H7 (cell line): ENCODE measurements at regions not wholly inside any gene's neighbourhood (a gene's known extent, or its start where the extent isn't known, plus 50 kb on each side); places are given as distances from the start of the nearest gene placed in this dataset.

ENCODE experiments used
- DNase-seq: peaks from one replicate; pipeline ENCODE4 v3.0.0; 2012
- H3K27me3 ChIP-seq: 2 replicates; pipeline ENCODE4 v1.6.0; 2011; ENCODE audit warnings: mild to moderate bottlenecking, low read length; ENCODE audit not compliant: control insufficient read depth, insufficient read depth
- H3K36me3 ChIP-seq: replicated peaks from 2 replicates; pipeline ENCODE4 v1.5.1; 2011; ENCODE audit warnings: low read length; ENCODE audit not compliant: control insufficient read depth, insufficient read depth
- H3K4me3 ChIP-seq: 2 replicates; pipeline ENCODE4 v1.5.1; 2011; ENCODE audit warnings: low read depth, mild to moderate bottlenecking, control low read depth, low read length, moderate library complexity; ENCODE audit not compliant: insufficient read depth

DNA sequence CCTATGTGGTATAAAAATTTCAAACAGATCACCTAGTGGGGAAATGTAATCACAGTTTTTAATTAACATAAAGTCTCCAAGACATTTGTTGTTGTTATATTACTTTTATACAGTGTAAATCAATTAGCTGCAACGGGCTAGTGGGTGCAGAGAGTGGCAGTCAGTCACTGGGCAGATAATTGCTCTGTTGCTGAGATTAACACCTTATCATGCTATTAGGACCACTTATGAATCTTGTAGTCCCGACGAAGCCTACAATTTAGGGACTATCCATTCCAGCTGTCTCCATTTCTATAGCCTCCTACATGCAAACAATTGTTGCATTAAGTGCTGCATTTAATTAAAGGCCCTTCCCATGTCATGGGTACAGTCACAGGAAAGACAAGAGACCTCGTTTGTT, 158.9 kb upstream of the PROX1 start:
- DNase-seq: no peak
- H3K4me3 ChIP-seq: no peak overlapping the region
- H3K36me3 ChIP-seq: no peaks in the 10 kb centered on the region
- H3K27me3 ChIP-seq: no peaks in the 10 kb centered on the region

DNA sequence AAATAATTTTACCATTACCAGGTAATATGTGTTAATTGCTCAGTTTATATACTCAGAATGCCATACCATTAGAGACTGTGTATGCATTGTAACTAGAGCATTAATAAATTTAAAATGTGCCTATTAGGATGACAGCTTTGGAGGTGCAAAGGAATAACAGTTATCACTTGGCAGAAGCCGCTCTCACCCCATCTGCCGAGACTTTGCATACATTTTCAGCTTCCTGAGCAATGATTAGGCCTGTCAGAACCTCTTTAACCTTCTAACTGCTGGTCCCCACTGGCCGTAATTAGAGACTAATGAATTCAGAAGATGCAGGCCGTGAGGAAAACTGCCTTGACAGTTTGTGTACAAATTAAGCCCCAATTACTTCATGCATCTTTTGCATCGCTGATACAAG, 158.0 kb upstream of the PROX1 start:
- DNase-seq: no peak
- Histone ChIP-seq H3K36me3 (no peaks in the 10 kb centered on the region), H3K4me3 (no peak overlapping the region), H3K27me3 (no peaks in the 10 kb centered on the region)

GRCh38 chr1:213830371-213830770, 157.4 kb upstream of the PROX1 start:
- no peaks in the 10 kb centered on the region for H3K36me3 ChIP-seq
- no peak for DNase-seq

GRCh38 chr1:213840575-213840974, 147.2 kb upstream of the PROX1 start:
- no peak for DNase-seq
- Histone ChIP-seq H3K4me3 (no peak overlapping the region), H3K36me3 (no peaks in the 10 kb centered on the region), H3K27me3 (no peaks in the 10 kb centered on the region)

More at GRCh38 chr1:213830371-213830770, 157.4 kb upstream of the PROX1 start:
- no peak overlapping the region for H3K4me3 ChIP-seq
- H3K27me3 ChIP-seq: no peaks in the 10 kb centered on the region

- Histone ChIP-seq H3K36me3 (no peaks in the 10 kb centered on the region), H3K4me3 (no peak overlapping the region), H3K27me3 (no peaks in the 10 kb centered on the region)
- DNase-seq: no peak
These were observed 143.1 kb upstream of the PROX1 start for GRCh38 chr1:213844632-213845031.

DNA sequence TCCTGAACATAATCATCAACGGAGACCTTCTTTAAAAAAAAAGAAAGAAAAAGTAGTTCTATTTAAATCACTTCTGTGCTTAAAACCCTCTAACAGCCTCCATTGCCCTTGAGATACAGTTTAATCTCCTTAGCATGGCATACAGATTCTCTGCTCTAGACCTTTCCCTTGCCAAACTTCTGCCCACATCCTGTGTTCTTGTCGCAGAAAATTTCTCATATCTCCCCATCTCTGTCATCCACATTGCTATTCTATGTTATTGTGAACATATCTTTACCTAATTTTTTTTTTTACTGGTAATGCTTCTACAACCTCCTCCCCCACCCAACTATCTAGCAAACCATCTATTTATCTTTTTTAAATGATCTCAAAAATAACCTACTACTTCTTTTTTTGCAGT, 135.7 kb upstream of the PROX1 start:
- Histone ChIP-seq H3K36me3 (no peaks in the 10 kb centered on the region), H3K27me3 (no peaks in the 10 kb centered on the region), H3K4me3 (no peak overlapping the region)
- no peak for DNase-seq

- no peaks in the 10 kb centered on the region for H3K36me3 ChIP-seq
- H3K27me3 ChIP-seq: no peaks in the 10 kb centered on the region
- peak; percentile 13 for DNase-seq
- H3K4me3 ChIP-seq: no peak overlapping the region
These were observed 129.2 kb upstream of the PROX1 start for GRCh38 chr1:213858581-213858980.

- H3K4me3 ChIP-seq: no peak overlapping the region
- H3K27me3 ChIP-seq: no peaks in the 10 kb centered on the region
- no peak for DNase-seq
These were observed 125.9 kb upstream of the PROX1 start for GRCh38 chr1:213861841-213862240.

DNA sequence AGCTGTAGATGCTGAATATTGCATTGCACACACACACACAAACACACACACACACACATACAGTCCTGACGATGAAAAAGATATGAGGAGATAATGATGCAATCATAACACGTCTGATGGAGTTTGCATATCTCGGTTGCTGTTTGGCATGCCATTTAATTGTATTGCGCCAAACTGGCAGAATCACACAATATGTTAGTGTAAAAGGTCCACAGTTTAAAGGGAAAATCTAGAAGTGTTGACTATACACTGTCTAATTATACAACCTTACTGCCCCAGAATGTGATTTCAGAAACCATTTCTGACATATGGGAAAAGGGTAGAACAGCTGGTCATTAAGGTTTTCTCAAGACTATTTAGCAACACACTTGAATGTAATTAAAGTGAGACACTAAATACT, 123.7 kb upstream of the PROX1 start:
- Histone ChIP-seq H3K4me3 (no peak overlapping the region), H3K27me3 (no peaks in the 10 kb centered on the region), H3K36me3 (no peaks in the 10 kb centered on the region)
- no peak for DNase-seq

More at GRCh38 chr1:213861841-213862240, 125.9 kb upstream of the PROX1 start:
- no peaks in the 10 kb centered on the region for H3K36me3 ChIP-seq

- no peaks in the 10 kb centered on the region for H3K27me3 ChIP-seq
- no peak for DNase-seq
- no peak overlapping the region for H3K4me3 ChIP-seq
- no peaks in the 10 kb centered on the region for H3K36me3 ChIP-seq
These were observed 119.3 kb upstream of the PROX1 start for GRCh38 chr1:213868482-213868881.

GRCh38 chr1:213871179-213871578, 116.6 kb upstream of the PROX1 start:
- Histone ChIP-seq H3K27me3 (no peaks in the 10 kb centered on the region), H3K36me3 (no peaks in the 10 kb centered on the region)
- no peak for DNase-seq

DNA sequence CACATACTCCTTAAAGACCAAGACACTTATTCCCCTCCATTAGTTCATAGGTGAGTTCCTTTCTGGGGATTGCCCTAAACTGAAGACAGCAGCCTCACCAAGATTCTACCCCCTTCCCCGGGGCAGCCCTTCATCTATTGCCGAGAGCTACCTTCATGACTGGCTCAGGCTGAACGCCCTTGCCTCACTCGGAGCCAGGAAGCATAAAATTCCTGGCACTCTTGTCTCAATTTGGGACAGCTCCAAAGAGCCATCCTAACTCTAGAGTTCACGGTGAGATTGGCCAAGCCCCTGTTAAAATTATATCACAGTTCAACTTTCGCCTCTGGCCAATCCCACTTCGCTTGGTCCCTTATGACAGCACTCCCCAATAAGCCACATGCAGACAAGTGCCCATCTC, 113.0 kb upstream of the PROX1 start:
- Histone ChIP-seq H3K27me3 (no peaks in the 10 kb centered on the region), H3K4me3 (no peak overlapping the region), H3K36me3 (no peaks in the 10 kb centered on the region)
- no peak for DNase-seq

More at GRCh38 chr1:213871179-213871578, 116.6 kb upstream of the PROX1 start:
- H3K4me3 ChIP-seq: no peak overlapping the region

GRCh38 chr1:213876531-213876930, 111.2 kb upstream of the PROX1 start:
- Histone ChIP-seq H3K4me3 (no peak overlapping the region), H3K27me3 (no peaks in the 10 kb centered on the region), H3K36me3 (no peaks in the 10 kb centered on the region)
- no peak for DNase-seq

GRCh38 chr1:213883618-213884017, 104.2 kb upstream of the PROX1 start:
- Histone ChIP-seq H3K36me3 (no peaks in the 10 kb centered on the region), H3K27me3 (no peaks in the 10 kb centered on the region)
- DNase-seq: no peak

DNA sequence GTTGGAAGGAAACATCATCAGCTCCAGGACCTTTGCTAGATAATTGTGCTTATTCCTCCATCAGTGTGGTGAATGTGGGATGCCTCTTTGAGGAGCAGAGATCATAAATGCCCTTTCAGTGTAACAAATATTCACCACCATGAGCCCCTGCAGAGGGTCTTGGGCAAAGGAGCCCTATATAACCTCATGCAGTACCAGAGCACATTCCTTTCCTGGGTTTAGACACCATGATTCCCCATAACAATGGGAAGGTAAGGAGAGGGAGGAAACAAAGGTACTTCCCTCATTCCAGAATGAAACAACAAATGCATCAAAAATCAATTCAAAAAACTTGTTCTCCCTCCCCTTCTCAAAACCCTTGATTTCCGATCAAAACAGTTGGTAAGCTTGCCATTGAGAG, 103.4 kb upstream of the PROX1 start:
- Histone ChIP-seq H3K36me3 (no peaks in the 10 kb centered on the region), H3K27me3 (no peaks in the 10 kb centered on the region), H3K4me3 (no peak overlapping the region)
- no peak for DNase-seq

More at GRCh38 chr1:213883618-213884017, 104.2 kb upstream of the PROX1 start:
- H3K4me3 ChIP-seq: no peak overlapping the region

DNA sequence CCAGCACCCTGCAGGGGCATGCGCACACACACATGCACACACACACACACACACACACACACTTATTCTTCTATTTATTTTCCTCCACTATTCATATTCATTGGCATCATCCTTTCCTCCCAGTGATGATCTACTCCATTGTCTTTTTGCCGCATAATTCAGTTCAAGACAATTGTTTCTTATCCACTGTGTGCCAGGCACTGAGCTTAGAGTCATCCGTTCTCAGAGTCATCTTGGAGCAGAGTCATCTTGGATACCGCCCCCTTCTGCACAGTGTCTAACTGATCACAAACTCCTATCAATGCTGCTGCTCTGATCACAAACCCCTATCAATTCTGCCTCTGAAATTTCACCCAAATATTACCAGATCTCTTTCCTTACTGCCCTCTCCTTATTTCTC, 102.8 kb upstream of the PROX1 start:
- no peak for DNase-seq
- Histone ChIP-seq H3K4me3 (no peak overlapping the region), H3K36me3 (no peaks in the 10 kb centered on the region), H3K27me3 (no peaks in the 10 kb centered on the region)
